K562 (cell line): ENCODE measurements at regions not wholly inside any gene's neighbourhood (a gene's known extent, or its start where the extent isn't known, plus 50 kb on each side); places are given as distances from the start of the nearest gene placed in this dataset.

ENCODE experiments used
- ATAC-seq: fragments of 200-7000 bp; cut with Tn5 transposase; 3 replicates; pipeline ENCODE4 v1.9.1; 2020; ENCODE audit warnings: moderate library complexity
- BruUV-seq: library from RNA; stranded (reverse); fragments of 400-500 nt; replicated peaks from 2 replicates; lab custom pipeline; 2021; lab: Mats Ljungman, UMichigan
- CTCF ChIA-PET: fragments of 300-600 bp; formaldehyde crosslinking; extraction: SDS; loops from one replicate; lab custom pipeline; 2021; ENCODE audit warnings: low intra/inter-chr PET ratio; lab: Yijun Ruan, JAX
- POLR2A ChIA-PET: fragments of 300-600, 350-650 bp; sonication (Branson Sonifier 250); formaldehyde crosslinking; extraction: SDS; loops from one replicate; lab custom pipeline; 2021; ENCODE audit warnings: antibody characterized with exemption, inconsistent platforms; lab: Yijun Ruan, JAX
- DNase-seq, 4 experiments: peaks; one replicate each; pipeline versions ENCODE4 v3.0.0 to v3.0.0-alpha.2; 2011 to 2018; ENCODE audit warnings: low spot score in 3 of 4, mixed read lengths in 3 of 4; ENCODE audit errors: extremely low read depth in 1 of 4
- FAIRE-seq: peaks from 2 replicates; lab custom pipeline; 2011; peaks lifted over from hg19 to GRCh38; lab: Jason Lieb, UNC
- H2AFZ ChIP-seq: 2 replicates; pipeline ENCODE4 v1.6.0; 2011; ENCODE audit warnings: low read depth, low read length, control low read depth, inconsistent platforms
- H3K27ac ChIP-seq: fragments of 200-600 bp; 3 replicates; pipeline ENCODE4 v1.8.0; 2011; ENCODE audit warnings: low read depth, mild to moderate bottlenecking, control low read depth, inconsistent platforms, low read length, moderate library complexity, mixed read lengths; ENCODE audit errors: extremely low read depth
- H3K27me3 ChIP-seq, 2 experiments: fragments of 300-600 bp in 1 of 2; 2 replicates in 1 of 2; 3 replicates in 1 of 2; pipeline versions ENCODE4 v1.6.0 to v1.8.0; 2011; ENCODE audit warnings: inconsistent platforms in 2 of 2, low read length in 2 of 2, mild to moderate bottlenecking in 1 of 2, mixed read lengths in 1 of 2, moderate library complexity in 1 of 2; ENCODE audit not compliant: control insufficient read depth in 2 of 2, insufficient read depth in 2 of 2
- H3K36me3 ChIP-seq: fragments of 300-600 bp; 3 replicates; pipeline ENCODE4 v1.8.0; 2011; ENCODE audit warnings: mild to moderate bottlenecking, low read length, inconsistent platforms; ENCODE audit not compliant: control insufficient read depth, insufficient read depth
- H3K4me1 ChIP-seq, 2 experiments: fragments of 200-600 bp in 1 of 2; replicated peaks in 1 of 2; 2 replicates in 1 of 2; 3 replicates in 1 of 2; pipeline versions ENCODE4 v1.5.1 to v1.8.0; 2011; ENCODE audit warnings: inconsistent platforms in 2 of 2, low read length in 2 of 2, mild to moderate bottlenecking in 1 of 2, mixed read lengths in 1 of 2, moderate library complexity in 1 of 2; ENCODE audit not compliant: control insufficient read depth in 2 of 2, insufficient read depth in 2 of 2
- H3K4me2 ChIP-seq: 2 replicates; pipeline ENCODE4 v1.6.1; 2011; ENCODE audit warnings: low read length, control low read depth, inconsistent platforms, mixed read lengths; ENCODE audit not compliant: insufficient read depth
- H3K4me3 ChIP-seq: fragments of 200-600 bp; sonication (generic), shearing (Covaris generic); 2 replicates; pipeline ENCODE4 v1.5.1; 2016; ENCODE audit warnings: control low read depth, inconsistent platforms
- H3K79me2 ChIP-seq: fragments of 200-600 bp; 3 replicates; pipeline ENCODE4 v1.8.0; 2011; ENCODE audit warnings: low read length, inconsistent platforms; ENCODE audit not compliant: control insufficient read depth, insufficient read depth
- H3K9ac ChIP-seq, 2 experiments: 2 replicates each; pipeline versions ENCODE4 v1.6.0 to v1.6.1; 2011; ENCODE audit warnings: low read depth in 2 of 2, low read length in 2 of 2, control low read depth in 1 of 2, inconsistent platforms in 1 of 2, mild to moderate bottlenecking in 1 of 2, mixed read lengths in 1 of 2; ENCODE audit not compliant: insufficient read depth in 1 of 2
- H3K9me1 ChIP-seq: one replicate; pipeline ENCODE4 v1.6.0; 2011; ENCODE audit warnings: inconsistent platforms, mild to moderate bottlenecking, low read length, moderate library complexity; ENCODE audit not compliant: control insufficient read depth, insufficient read depth
- H3K9me3 ChIP-seq: replicated peaks from 2 replicates; pipeline ENCODE4 v1.5.1; 2011; ENCODE audit warnings: low read depth, low read length, inconsistent platforms; ENCODE audit not compliant: control insufficient read depth, insufficient read depth
- H4K20me1 ChIP-seq: replicated peaks from 2 replicates; pipeline ENCODE4 v1.6.1; 2011; ENCODE audit warnings: low read length, inconsistent platforms, mixed read lengths; ENCODE audit not compliant: control insufficient read depth, insufficient read depth
- ARNT ChIP-seq, 2 experiments: fragments of 450-650 bp; IDR thresholded peaks; 2 replicates each; pipeline ENCODE4 v1.6.1; 2016; ENCODE audit warnings: mild to moderate bottlenecking in 1 of 2
- FOSL1 ChIP-seq: fragments of 200-800 bp; sonication (Bioruptor generic); conservative IDR thresholded peaks from 2 replicates; pipeline ENCODE4 v1.6.1; 2016; ENCODE audit warnings: missing genetic modification characterization, missing compliant biosample characterization
- HDAC3 ChIP-seq: fragments of 450-650 bp; IDR thresholded peaks from 2 replicates; pipeline ENCODE4 v1.6.1; 2018; ENCODE audit warnings: borderline replicate concordance, mild to moderate bottlenecking, moderate library complexity; ENCODE audit not compliant: partially characterized antibody
- HLTF ChIP-seq: fragments of 450-650 bp; IDR thresholded peaks from 2 replicates; pipeline ENCODE4 v1.6.1; 2016
- MTA2 ChIP-seq: fragments of 450-650 bp; IDR thresholded peaks from 2 replicates; pipeline ENCODE4 v1.6.1; 2016; ENCODE audit warnings: low read depth
- RB1 ChIP-seq: fragments of 450-650 bp; IDR thresholded peaks from 2 replicates; pipeline ENCODE4 v1.6.1; 2017; ENCODE audit warnings: low read depth, mild to moderate bottlenecking
- RBFOX2 ChIP-seq: fragments of 200-400 bp; formaldehyde crosslinking; IDR thresholded peaks from 2 replicates; pipeline ENCODE4 v1.6.1; 2017; ENCODE audit warnings: low read depth, mild to moderate bottlenecking, low read length, moderate library complexity
- RFX5 ChIP-seq: IDR thresholded peaks from 2 replicates; pipeline ENCODE4 v1.6.1; 2011; ENCODE audit warnings: low read depth, mild to moderate bottlenecking, improper control_type of control experiment, low read length
- YBX1 ChIP-seq: fragments of 450-650 bp; IDR thresholded peaks from 2 replicates; pipeline ENCODE4 v1.7.1; 2016; ENCODE audit warnings: mild to moderate bottlenecking
- ZNF121 ChIP-seq: sonication (generic); formaldehyde crosslinking; conservative IDR thresholded peaks from 2 replicates; pipeline ENCODE4 v1.8.0; 2022; ENCODE audit warnings: missing genetic modification reagents
- ZNF695 ChIP-seq: fragments of 450-650 bp; formaldehyde crosslinking; IDR thresholded peaks from 2 replicates; pipeline ENCODE4 v1.4.0; 2020; ENCODE audit warnings: mild to moderate bottlenecking, moderate library complexity
- ZNF707 ChIP-seq: fragments of 250-450 bp; sonication (Bioruptor Pico); conservative IDR thresholded peaks from 2 replicates; pipeline ENCODE4 v1.8.0; 2022; ENCODE audit warnings: inconsistent platforms, mild to moderate bottlenecking, moderate library complexity
- WGBS: fragments of 100-300 bp; shearing (Covaris generic); methylation state at CpG from one replicate; pipeline ENCODE4 v1.1.6; 2016; ENCODE audit warnings: low coverage, mixed read lengths; ENCODE audit not compliant: insufficient coverage; ENCODE audit errors: missing lambda C conversion rate; 5-methylcytosine and 5-hydroxymethylcytosine counted together
- in situ Hi-C: fragments of 300-500 bp; cut with MboI; formaldehyde crosslinking; loops from 4 replicates; pipeline ENCODE4 v1.15.0; 2018; ENCODE audit warnings: inconsistent platforms, mixed read lengths
- intact Hi-C: fragments of 100-400 bp; cut with micrococcal nuclease; formaldehyde crosslinking; loops from 2 replicates; pipeline ENCODE4 v1.14.2; 2022
- TF ChIP-seq, protein P1 (sequence below), 2 experiments: fragments of 200-800 bp in 1 of 2; sonication (Bioruptor generic) in 1 of 2; sonication (generic) in 1 of 2; formaldehyde crosslinking in 1 of 2; IDR thresholded peaks in 1 of 2; conservative IDR thresholded peaks in 1 of 2; 2 replicates each; pipeline versions ENCODE4 v1.5.0 to v1.6.1; 2016 to 2020; ENCODE audit warnings: missing compliant biosample characterization in 1 of 2, missing genetic modification characterization in 1 of 2, missing genetic modification reagents in 1 of 2
- TF ChIP-seq, protein P2 (sequence below): IDR thresholded peaks from 3 replicates; pipeline ENCODE4 v1.6.1; 2011; ENCODE audit warnings: borderline replicate concordance, mild to moderate bottlenecking; ENCODE audit not compliant: insufficient read length, insufficient read depth
- TF ChIP-seq, protein P3 (sequence below): fragments of 450-650 bp; conservative IDR thresholded peaks from 2 replicates; pipeline ENCODE4 v1.6.1; 2016; ENCODE audit warnings: missing genetic modification characterization, low read depth, mild to moderate bottlenecking, control low read depth, missing compliant biosample characterization
- TF ChIP-seq, protein P4 (sequence below): fragments of 250-450 bp; sonication (Bioruptor Pico); IDR thresholded peaks from 2 replicates; pipeline ENCODE4 v1.5.0; 2022; ENCODE audit warnings: mild to moderate bottlenecking

DNA sequence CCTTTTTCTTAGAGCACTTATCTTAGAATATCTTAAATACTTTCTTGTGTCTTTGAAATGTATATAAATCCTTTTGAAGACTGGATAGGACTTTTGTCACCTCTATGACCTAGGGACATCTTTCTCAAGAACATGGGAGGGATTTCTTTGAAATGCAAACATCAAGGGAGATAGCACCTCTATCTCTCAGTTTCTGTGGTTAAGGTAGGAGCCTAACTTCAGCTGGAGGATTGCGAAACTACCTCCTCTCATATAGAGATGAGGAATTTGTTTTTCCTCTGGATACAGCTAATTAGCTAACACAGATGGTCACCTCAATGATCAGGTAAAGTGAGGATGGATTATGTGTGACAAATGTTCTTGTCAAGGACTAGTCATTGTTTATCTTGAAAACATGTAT lies 631.3 kb upstream of the IMPG1 start (continued):
- TF ChIP-seq, protein P1, sequence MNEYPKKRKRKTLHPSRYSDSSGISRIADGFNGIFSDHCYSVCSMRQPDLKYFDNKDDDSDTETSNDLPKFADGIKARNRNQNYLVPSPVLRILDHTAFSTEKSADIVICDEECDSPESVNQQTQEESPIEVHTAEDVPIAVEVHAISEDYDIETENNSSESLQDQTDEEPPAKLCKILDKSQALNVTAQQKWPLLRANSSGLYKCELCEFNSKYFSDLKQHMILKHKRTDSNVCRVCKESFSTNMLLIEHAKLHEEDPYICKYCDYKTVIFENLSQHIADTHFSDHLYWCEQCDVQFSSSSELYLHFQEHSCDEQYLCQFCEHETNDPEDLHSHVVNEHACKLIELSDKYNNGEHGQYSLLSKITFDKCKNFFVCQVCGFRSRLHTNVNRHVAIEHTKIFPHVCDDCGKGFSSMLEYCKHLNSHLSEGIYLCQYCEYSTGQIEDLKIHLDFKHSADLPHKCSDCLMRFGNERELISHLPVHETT (CRISPR knock-in tag; conservative IDR thresholded peaks at IDR 0.05 in 1 of 2, IDR thresholded peaks at IDR 0.05 in 1 of 2): no peak
- no peak for TF ChIP-seq MTA2

DNA sequence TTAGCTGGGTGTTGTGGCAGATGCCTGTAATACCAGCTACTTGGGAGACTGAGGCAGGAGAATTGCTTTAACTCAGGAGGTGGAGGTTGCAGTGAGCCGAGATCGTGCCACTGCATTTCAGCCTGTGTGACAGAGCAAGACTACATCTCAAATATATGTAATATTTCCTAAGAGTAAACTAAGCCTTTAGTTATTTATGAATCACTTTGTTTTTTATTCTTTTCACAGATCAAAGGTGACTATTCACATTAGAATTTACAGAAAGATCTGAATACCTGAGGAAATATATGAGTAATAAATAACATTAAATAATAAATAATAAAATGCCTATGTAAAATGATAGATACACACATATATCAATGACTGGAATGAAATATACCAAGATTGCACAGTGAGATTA lies 630.8 kb upstream of the IMPG1 start:
- FAIRE-seq: no peak
- in situ Hi-C loops: no loop called here
- no peaks in the 10 kb centered on the region for H3K79me2 ChIP-seq
- TF ChIP-seq, protein P2, sequence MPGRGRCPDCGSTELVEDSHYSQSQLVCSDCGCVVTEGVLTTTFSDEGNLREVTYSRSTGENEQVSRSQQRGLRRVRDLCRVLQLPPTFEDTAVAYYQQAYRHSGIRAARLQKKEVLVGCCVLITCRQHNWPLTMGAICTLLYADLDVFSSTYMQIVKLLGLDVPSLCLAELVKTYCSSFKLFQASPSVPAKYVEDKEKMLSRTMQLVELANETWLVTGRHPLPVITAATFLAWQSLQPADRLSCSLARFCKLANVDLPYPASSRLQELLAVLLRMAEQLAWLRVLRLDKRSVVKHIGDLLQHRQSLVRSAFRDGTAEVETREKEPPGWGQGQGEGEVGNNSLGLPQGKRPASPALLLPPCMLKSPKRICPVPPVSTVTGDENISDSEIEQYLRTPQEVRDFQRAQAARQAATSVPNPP: no peak
- TF ChIP-seq RBFOX2: no peak
- no peak for TF ChIP-seq RFX5
- no peak for TF ChIP-seq ZNF695 (CRISPR knock-in tag)
- TF ChIP-seq FOSL1: no peak
- no peak for TF ChIP-seq ZNF121 (CRISPR knock-in tag)
- TF ChIP-seq ZNF707 (CRISPR knock-in tag): no peak
- TF ChIP-seq, protein P3, sequence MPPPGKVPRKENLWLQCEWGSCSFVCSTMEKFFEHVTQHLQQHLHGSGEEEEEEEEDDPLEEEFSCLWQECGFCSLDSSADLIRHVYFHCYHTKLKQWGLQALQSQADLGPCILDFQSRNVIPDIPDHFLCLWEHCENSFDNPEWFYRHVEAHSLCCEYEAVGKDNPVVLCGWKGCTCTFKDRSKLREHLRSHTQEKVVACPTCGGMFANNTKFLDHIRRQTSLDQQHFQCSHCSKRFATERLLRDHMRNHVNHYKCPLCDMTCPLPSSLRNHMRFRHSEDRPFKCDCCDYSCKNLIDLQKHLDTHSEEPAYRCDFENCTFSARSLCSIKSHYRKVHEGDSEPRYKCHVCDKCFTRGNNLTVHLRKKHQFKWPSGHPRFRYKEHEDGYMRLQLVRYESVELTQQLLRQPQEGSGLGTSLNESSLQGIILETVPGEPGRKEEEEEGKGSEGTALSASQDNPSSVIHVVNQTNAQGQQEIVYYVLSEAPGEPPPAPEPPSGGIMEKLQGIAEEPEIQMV (tag): no peak
- no peak for TF ChIP-seq YBX1
- TF ChIP-seq RB1: no peak
- TF ChIP-seq, protein P4, sequence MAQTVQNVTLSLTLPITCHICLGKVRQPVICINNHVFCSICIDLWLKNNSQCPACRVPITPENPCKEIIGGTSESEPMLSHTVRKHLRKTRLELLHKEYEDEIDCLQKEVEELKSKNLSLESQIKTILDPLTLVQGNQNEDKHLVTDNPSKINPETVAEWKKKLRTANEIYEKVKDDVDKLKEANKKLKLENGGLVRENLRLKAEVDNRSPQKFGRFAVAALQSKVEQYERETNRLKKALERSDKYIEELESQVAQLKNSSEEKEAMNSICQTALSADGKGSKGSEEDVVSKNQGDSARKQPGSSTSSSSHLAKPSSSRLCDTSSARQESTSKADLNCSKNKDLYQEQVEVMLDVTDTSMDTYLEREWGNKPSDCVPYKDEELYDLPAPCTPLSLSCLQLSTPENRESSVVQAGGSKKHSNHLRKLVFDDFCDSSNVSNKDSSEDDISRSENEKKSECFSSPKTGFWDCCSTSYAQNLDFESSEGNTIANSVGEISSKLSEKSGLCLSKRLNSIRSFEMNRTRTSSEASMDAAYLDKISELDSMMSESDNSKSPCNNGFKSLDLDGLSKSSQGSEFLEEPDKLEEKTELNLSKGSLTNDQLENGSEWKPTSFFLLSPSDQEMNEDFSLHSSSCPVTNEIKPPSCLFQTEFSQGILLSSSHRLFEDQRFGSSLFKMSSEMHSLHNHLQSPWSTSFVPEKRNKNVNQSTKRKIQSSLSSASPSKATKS (CRISPR knock-in tag): no peak
- no peak for TF ChIP-seq ARNT (IDR thresholded peaks at IDR 0.05)
- no peak for TF ChIP-seq HLTF
- no peak for TF ChIP-seq HDAC3
- TF ChIP-seq, all 486 proteins: peak for 0
- H3K9ac ChIP-seq: no peak overlapping the region
- no peak for ATAC-seq
- no peak overlapping the region for H3K27ac ChIP-seq
- 0% methylated on average over 2 of the region's 2 CpGs for WGBS
- H3K9me1 ChIP-seq: no peaks in the 10 kb centered on the region
- no peaks in the 10 kb centered on the region for H3K4me1 ChIP-seq
- no peaks in the 10 kb centered on the region for H3K36me3 ChIP-seq
- no peak overlapping the region for H3K4me3 ChIP-seq
- CTCF ChIA-PET: no interaction called here
- DNase-seq: no peak
- H4K20me1 ChIP-seq: no peaks in the 10 kb centered on the region
- H3K4me2 ChIP-seq: no peak overlapping the region
- H3K27me3 ChIP-seq: no peaks in the 10 kb centered on the region
- no peaks in the 10 kb centered on the region for H3K9me3 ChIP-seq
- H2AFZ ChIP-seq: no peak overlapping the region
- POLR2A ChIA-PET: no interaction called here
- no TSS peak for BruUV-seq
- intact Hi-C loops: no loop called here
